KMS-11 (cell line): ENCODE measurements at regions not wholly inside any gene's neighbourhood (a gene's known extent, or its start where the extent isn't known, plus 50 kb on each side); places are given as distances from the start of the nearest gene placed in this dataset.

Experiments used
- H2AFZ ChIP-seq: fragments of 200-600 bp; sonication (generic); 2 replicates; pipeline ENCODE4 v1.6.1; 2016; ENCODE audit warnings: antibody characterized with exemption, mixed run types, low read depth
- H3K27ac ChIP-seq: fragments of 200-600 bp; sonication (generic); 2 replicates; pipeline ENCODE4 v1.6.1; 2016; ENCODE audit warnings: mild to moderate bottlenecking, mixed run types
- H3K27me3 ChIP-seq: fragments of 200-600 bp; sonication (generic); 2 replicates; pipeline ENCODE4 v1.6.1; 2017; ENCODE audit warnings: mild to moderate bottlenecking, low read depth, mixed run types, moderate library complexity; ENCODE audit not compliant: insufficient read depth
- H3K36me3 ChIP-seq: fragments of 200-600 bp; sonication (generic); 2 replicates; pipeline ENCODE4 v1.6.1; 2017; ENCODE audit warnings: mild to moderate bottlenecking, mixed run types; ENCODE audit not compliant: insufficient read depth
- H3K4me1 ChIP-seq: fragments of 200-600 bp; sonication (generic); 2 replicates; pipeline ENCODE4 v1.6.1; 2016; ENCODE audit warnings: mild to moderate bottlenecking, low read depth, mixed run types; ENCODE audit not compliant: poor library complexity, severe bottlenecking
- H3K4me2 ChIP-seq: fragments of 200-600 bp; sonication (generic); 2 replicates; pipeline ENCODE4 v1.7.0; 2016; ENCODE audit warnings: mild to moderate bottlenecking, mixed run types
- H3K4me3 ChIP-seq: fragments of 200-600 bp; sonication (generic); IDR thresholded peaks from 2 replicates; pipeline ENCODE4 v1.6.1; 2017; ENCODE audit warnings: low read depth, low read length, mixed read lengths; ENCODE audit not compliant: insufficient read depth
- H3K79me2 ChIP-seq: fragments of 200-600 bp; sonication (generic); 2 replicates; pipeline ENCODE4 v1.6.1; 2016; ENCODE audit warnings: low read depth, mixed run types; ENCODE audit not compliant: insufficient read depth
- H3K9ac ChIP-seq: fragments of 200-600 bp; sonication (generic); 2 replicates; pipeline ENCODE4 v1.6.1; 2016; ENCODE audit warnings: mild to moderate bottlenecking, mixed run types
- H4K20me1 ChIP-seq: fragments of 200-600 bp; sonication (generic); 2 replicates; pipeline ENCODE4 v1.6.1; 2016; ENCODE audit warnings: mild to moderate bottlenecking, mixed run types; ENCODE audit not compliant: insufficient read depth
- TF ChIP-seq, protein P1 (sequence below): fragments of 200-600 bp; sonication (generic); conservative IDR thresholded peaks from 2 replicates; pipeline ENCODE4 v1.6.1; 2017; ENCODE audit warnings: low read depth, mild to moderate bottlenecking, antibody characterized with exemption, low read length, moderate library complexity, mixed read lengths

DNA sequence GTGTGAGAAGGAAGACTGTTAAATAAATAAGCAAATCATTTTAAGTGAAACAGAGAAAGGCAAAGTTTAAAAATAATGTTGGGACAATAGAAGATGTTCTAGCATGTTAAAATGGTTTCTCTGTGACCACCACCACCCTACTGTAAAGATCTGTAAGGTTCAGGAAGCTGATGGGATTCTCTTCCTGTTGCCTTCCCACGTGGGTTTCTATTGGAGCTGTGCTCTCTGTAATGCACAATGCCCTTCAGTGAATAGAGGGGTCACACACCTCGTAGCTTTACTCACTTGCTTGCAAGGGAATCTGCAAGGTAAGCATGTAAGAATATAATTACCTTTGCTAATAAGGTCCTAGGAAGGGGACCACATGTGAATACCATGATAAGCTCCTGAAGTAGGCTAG is 170.5 kb downstream of the CASP12 start:
- no peak overlapping the region for H3K9ac ChIP-seq
- no peaks in the 10 kb centered on the region for H3K27me3 ChIP-seq
- TF ChIP-seq, protein P1, sequence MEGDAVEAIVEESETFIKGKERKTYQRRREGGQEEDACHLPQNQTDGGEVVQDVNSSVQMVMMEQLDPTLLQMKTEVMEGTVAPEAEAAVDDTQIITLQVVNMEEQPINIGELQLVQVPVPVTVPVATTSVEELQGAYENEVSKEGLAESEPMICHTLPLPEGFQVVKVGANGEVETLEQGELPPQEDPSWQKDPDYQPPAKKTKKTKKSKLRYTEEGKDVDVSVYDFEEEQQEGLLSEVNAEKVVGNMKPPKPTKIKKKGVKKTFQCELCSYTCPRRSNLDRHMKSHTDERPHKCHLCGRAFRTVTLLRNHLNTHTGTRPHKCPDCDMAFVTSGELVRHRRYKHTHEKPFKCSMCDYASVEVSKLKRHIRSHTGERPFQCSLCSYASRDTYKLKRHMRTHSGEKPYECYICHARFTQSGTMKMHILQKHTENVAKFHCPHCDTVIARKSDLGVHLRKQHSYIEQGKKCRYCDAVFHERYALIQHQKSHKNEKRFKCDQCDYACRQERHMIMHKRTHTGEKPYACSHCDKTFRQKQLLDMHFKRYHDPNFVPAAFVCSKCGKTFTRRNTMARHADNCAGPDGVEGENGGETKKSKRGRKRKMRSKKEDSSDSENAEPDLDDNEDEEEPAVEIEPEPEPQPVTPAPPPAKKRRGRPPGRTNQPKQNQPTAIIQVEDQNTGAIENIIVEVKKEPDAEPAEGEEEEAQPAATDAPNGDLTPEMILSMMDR = no peak
- no peak overlapping the region for H3K4me3 ChIP-seq
- H3K4me2 ChIP-seq = no peak overlapping the region
- no peaks in the 10 kb centered on the region for H4K20me1 ChIP-seq
- no peak overlapping the region for H2AFZ ChIP-seq
- no peaks in the 10 kb centered on the region for H3K79me2 ChIP-seq
- H3K27ac ChIP-seq = no peak overlapping the region
- H3K36me3 ChIP-seq = no peaks in the 10 kb centered on the region
- H3K4me1 ChIP-seq = no peaks in the 10 kb centered on the region

DNA sequence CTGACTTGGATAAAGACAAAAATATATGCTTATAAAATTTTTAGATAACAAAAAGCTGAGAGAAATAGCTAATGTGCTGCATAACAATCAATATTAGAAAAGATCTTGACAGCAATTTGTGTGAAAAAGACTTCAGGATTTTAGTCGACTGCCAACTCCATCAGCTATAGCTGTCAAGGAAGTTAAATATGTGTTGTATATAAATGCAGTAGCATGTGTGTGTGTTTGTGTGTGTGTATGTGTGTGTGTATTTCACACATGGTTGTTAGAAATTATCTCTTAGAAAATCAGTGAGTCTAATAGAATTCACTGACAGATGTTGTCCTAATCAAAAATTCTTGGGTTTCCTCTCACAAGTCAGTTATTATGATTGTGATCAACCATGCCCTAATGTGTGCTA is 171.2 kb downstream of the CASP12 start:
- Histone ChIP-seq H3K9ac (no peak overlapping the region), H4K20me1 (no peaks in the 10 kb centered on the region), H2AFZ (no peak overlapping the region), H3K27me3 (no peaks in the 10 kb centered on the region), H3K4me2 (no peak overlapping the region), H3K36me3 (no peaks in the 10 kb centered on the region), H3K4me1 (no peaks in the 10 kb centered on the region), H3K79me2 (no peaks in the 10 kb centered on the region), H3K4me3 (no peak overlapping the region), H3K27ac (no peak overlapping the region)
- TF ChIP-seq, protein P1 = no peak

DNA sequence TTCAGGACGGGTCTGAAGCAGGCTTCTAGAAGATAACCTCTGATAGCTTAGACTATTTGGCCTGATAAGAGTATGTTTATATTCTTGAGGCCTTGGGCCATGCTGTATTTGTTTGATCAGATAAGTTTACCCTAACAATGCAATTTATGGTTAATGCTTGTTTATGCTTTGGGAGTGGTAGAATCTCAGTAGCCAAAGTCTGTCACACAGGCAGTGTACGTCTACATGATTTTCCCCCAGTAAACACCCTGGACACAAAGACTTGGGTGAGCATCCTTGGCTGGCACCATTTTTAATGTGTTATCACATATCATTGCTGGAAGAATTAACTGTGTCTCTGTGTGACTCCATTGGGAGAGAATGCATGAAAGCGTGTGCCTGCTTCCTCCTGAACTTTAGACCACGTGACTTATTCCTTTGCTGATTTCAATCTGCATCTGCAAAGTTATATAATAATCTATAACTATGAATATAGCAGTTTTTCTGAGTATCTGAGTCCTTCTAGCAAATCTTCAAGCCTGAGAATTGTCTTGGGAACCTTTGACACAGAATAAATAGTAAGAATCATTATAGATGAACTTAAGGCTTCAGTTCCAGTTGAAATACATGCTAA is 172.4 kb downstream of the CASP12 start:
- TF ChIP-seq, protein P1 = no peak
- no peaks in the 10 kb centered on the region for H3K27me3 ChIP-seq
- H4K20me1 ChIP-seq = no peaks in the 10 kb centered on the region

DNA sequence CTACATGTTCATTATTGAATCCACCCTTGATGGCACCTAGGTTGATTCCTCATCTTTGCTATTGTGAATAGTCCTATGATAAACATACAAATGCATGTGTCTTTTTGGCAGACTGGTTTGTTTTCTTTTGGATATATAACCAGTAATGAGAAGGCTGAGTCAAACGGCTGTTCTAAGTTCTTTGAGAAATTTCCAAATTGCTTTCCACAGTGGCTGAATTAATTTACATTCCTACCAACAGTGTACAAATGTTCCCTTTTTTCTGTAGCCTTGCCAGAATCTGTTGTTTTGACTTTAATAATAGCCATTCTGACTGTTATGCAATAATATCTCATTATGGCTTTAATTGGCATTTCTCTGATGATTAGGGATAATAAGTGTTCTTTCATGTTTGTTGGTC is 184.9 kb downstream of the CASP12 start:
- no peak overlapping the region for H3K9ac ChIP-seq
- H3K4me3 ChIP-seq = no peak overlapping the region
- H3K36me3 ChIP-seq = no peaks in the 10 kb centered on the region
- no peaks in the 10 kb centered on the region for H4K20me1 ChIP-seq
- TF ChIP-seq, protein P1 = no peak
- H3K4me1 ChIP-seq = no peaks in the 10 kb centered on the region
- no peaks in the 10 kb centered on the region for H3K27me3 ChIP-seq
- H3K27ac ChIP-seq = no peak overlapping the region
- H2AFZ ChIP-seq = no peak overlapping the region
- H3K4me2 ChIP-seq = no peak overlapping the region
- no peaks in the 10 kb centered on the region for H3K79me2 ChIP-seq

More for the DNA sequence above, 172.4 kb downstream of the CASP12 start:
- H3K36me3 ChIP-seq = no peaks in the 10 kb centered on the region
- no peak overlapping the region for H3K27ac ChIP-seq
- H2AFZ ChIP-seq = no peak overlapping the region
- no peak overlapping the region for H3K4me2 ChIP-seq
- H3K4me1 ChIP-seq = no peaks in the 10 kb centered on the region
- no peak overlapping the region for H3K9ac ChIP-seq
- no peaks in the 10 kb centered on the region for H3K79me2 ChIP-seq
- no peak overlapping the region for H3K4me3 ChIP-seq
